Motor neuron (in vitro differentiated cells): ENCODE measurements at regions not wholly inside any gene's neighbourhood (a gene's known extent, or its start where the extent isn't known, plus 50 kb on each side); places are given as distances from the start of the nearest gene placed in this dataset.

Experiments used
- ATAC-seq, 8 experiments: fragments of 200-7000 bp; cut with Tn5 transposase; replicated peaks in 6 of 8; 2 replicates each; pipeline ENCODE4 v1.8.0; 2021; ENCODE audit warnings: mild to moderate bottlenecking in 8 of 8, moderate library complexity in 8 of 8
- H3K27ac ChIP-seq, 2 donors: fragments of 250-450 bp; sonication (Bioruptor Pico); 2 replicates each; pipeline ENCODE4 v1.9.0; 2021; ENCODE audit warnings: antibody characterized with exemption in 2 of 2, mild to moderate bottlenecking in 2 of 2, moderate library complexity in 1 of 2
- H3K4me1 ChIP-seq, 2 donors: fragments of 250-450 bp; sonication (Bioruptor Pico); replicated peaks in 1 of 2; 2 replicates each; pipeline ENCODE4 v1.6.1; 2021; ENCODE audit warnings: antibody characterized with exemption in 2 of 2, mild to moderate bottlenecking in 2 of 2, moderate library complexity in 1 of 2
- H3K4me3 ChIP-seq, 5 donors: fragments of 250-450 bp; sonication (Bioruptor Pico); 2 replicates each; pipeline ENCODE4 v1.9.0; 2021; ENCODE audit warnings: antibody characterized with exemption in 5 of 5, mild to moderate bottlenecking in 5 of 5, moderate library complexity in 4 of 5
- WGBS, 10 experiments: fragments of 450-650 bp; shearing (Covaris generic); methylation state at CpG; one replicate each; pipeline ENCODE4 v1.0.0; 2022; 5-methylcytosine and 5-hydroxymethylcytosine counted together
- in situ Hi-C, 9 experiments: fragments of 400-800 bp; cut with MboI; loops; one replicate each; pipeline ENCODE4 v1.15.0; 2021; ENCODE audit warnings: low sequenced_read_pairs in 9 of 9, low pct_unique_long_range_greater_than_20kb in 2 of 9; ENCODE audit not compliant: unreplicated experiment in 9 of 9

DNA sequence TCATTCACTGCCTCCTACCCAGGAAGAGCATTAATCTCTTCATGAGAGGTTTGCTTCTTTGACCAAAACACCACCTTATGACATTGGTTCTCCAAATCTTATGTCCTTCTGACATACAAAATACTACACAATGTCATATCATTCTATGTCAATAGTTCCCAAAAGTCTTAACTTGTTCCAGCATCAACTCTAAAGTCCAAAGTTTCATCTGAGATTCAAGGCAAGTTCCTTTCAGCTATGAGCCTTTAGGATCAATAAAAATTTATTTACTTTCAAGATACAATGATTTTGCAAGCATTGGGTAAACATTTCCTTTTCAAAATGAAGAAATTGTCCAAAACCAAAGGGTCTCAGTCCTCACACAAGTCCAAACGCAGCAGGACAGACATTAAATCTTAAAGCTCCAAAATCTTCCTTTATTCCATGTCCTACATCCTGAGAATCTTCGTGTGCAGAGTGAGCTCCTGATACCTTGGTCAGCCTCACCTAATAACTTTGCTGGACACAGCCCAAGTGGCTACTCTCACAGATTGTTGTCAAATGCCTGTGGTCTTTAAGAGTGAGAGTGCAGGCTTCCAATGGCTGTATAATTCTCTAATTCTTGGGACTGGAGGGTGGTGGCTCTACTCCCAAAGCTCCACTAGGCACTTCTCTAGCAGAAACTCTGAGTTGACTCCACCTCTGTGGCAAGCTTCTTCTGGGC is 1668.2 kb downstream of the HACE1 start:
- in situ Hi-C loops: no loop called here
- Histone ChIP-seq H3K4me1 (no peaks in the 10 kb centered on the region), H3K27ac (no peak overlapping the region), H3K4me3 (no peak overlapping the region)
- no peak for ATAC-seq
- WGBS, 10 experiments: 0 to 100% (median 46%) methylated on average over 1 to 2 of the region's 2 CpGs; no CpG with 5 or more reads in 2 of the 10 experiments

DNA sequence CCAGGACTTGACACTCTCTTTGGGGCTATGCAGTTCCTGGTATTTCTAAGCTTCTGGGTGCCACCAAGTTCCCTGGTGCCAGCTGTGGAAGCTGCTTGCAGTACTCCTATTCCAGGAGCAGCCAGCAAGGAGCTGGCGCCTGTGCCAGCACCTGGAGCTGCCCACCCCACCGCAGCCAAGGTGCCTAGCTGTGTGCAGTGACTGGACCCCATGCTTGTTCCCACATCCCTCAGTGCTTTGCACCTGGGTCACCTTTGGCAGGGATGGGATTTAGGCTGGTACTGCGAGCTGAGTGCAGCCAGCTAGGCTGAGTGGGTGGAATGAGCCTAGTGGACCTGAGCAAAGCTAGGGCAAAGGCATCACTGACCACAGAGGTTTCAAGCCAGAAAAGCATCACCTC is 1674.9 kb downstream of the HACE1 start:
- 14 to 100% (median 40%) methylated on average over 1 to 2 of the region's 3 CpGs; no CpG with 5 or more reads in 3 of the 10 experiments for WGBS, 10 experiments
- H3K4me3 ChIP-seq: no peak overlapping the region
- no peaks in the 10 kb centered on the region for H3K4me1 ChIP-seq
- ATAC-seq: no peak
- in situ Hi-C loops: no loop called here
- H3K27ac ChIP-seq: no peak overlapping the region

DNA sequence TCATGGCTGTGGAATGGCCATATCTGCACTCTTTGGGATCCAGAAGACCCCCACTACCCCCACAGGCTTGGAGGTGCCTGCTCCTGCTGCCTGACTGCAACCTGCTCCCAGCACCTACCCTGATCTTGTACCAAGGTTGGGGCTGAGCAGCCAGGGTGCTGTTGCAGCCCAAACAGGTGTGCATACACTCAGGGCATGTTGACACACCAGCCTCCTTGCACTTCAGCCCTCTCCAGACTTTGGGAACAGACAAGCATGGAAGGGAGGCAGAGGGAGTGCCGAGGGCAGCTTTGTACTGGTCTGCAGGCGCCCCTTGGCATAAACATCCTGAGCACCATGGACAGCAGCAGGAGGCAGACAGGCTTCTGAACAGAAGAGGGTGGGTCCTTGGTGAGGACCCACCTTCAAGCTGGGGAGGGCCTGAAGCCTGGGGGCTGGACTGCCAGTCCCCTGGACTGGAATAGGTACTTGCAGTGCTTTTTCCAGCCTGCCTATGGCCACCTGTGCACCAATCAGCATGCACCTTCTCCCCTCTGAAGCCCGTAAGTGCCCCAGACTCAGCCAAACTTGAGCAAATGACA is 1675.8 kb downstream of the HACE1 start:
- Histone ChIP-seq H3K4me3 (no peak overlapping the region), H3K27ac (no peak overlapping the region), H3K4me1 (no peaks in the 10 kb centered on the region)
- WGBS, 10 experiments: 0 to 100% (median 54%) methylated on average over 1 to 2 of the region's 3 CpGs; no CpG with 5 or more reads in 6 of the 10 experiments
- peak in 3 of 8 experiments; percentile 21 to 66 (median 24) for ATAC-seq
- in situ Hi-C loops: no loop called here

DNA sequence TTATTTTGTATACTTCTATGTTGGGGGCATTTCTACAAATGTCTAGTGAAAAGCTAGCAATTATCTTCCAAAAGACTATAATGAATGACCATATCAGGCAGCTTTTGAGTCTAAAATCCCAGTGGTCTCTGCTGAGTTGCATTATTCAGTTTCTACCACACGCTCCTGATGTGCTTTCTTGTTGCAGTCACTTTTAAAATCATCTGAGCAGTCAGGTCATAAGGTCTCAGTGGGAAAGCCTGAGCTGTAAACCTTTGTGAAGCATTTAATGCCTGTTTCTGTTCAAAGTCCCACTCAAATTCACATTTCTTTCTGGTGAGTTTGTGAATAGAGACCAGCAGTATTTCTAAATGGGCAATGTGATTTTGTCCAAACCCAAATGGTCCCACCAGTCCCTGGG is 1681.5 kb downstream of the HACE1 start:
- no peak overlapping the region for H3K4me3 ChIP-seq
- peak in 3 of 8 experiments; percentile 33 to 65 (median 60) for ATAC-seq
- H3K27ac ChIP-seq: peak overlapping the region in 1 of 2 donors; percentile 15
- in situ Hi-C loops: no loop called here
- WGBS, 10 experiments: 0 to 100% (median 22%) methylated on average over 1 of the region's 1 CpG; no CpG with 5 or more reads in 3 of the 10 experiments
- H3K4me1 ChIP-seq: peaks cover 0 to 12% of the 10 kb centered on the region in 2 donors

DNA sequence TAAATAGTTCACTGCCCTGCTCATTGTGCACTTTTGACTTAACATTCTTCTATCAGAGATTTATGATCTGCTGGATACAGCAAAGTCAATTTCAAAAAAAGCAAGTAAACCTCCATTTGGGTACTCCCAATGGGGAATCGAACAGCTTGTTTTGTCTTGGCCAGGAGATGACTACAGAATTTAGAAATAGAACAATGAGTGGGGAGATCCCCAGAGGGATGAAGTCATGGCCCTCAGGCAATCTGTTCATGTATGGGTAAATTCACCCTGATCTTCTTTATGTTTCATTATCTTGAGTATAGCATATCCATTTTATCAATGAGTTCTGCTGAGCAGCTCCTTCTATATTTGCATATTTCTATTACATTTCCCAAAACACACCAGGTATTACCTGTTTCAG is 1681.9 kb downstream of the HACE1 start:
- peaks cover 0 to 12% of the 10 kb centered on the region in 2 donors for H3K4me1 ChIP-seq
- in situ Hi-C loops: no loop called here
- H3K4me3 ChIP-seq: no peak overlapping the region
- 0 to 60% (median 0%) methylated on average over 1 of the region's 1 CpG; no CpG with 5 or more reads in 1 of the 10 experiments for WGBS, 10 experiments
- H3K27ac ChIP-seq: peak overlapping the region in 1 of 2 donors; percentile 15
- ATAC-seq: peak in 5 of 8 experiments; percentile 55 to 95 (median 85)

DNA sequence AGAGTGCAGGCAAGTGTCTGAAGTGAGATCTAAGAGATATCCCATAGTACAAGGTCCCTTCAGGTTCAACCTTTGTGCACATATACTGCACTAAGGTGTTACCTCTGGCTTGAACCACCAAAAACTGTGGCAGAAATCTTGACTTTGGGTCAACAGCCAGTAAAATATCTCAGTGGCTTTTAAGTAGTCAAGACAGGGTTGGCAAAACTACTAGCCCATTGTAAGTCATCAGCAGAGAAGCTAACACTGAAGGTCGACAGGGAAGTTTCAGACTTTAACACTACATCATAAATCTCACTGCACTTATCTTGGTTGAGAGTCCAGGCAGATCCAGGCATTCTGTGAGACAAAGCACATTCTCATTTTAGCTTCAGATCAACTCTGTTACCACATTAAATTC is 1684.7 kb downstream of the HACE1 start:
- no peak overlapping the region for H3K27ac ChIP-seq
- H3K4me3 ChIP-seq: no peak overlapping the region
- in situ Hi-C loops: no loop called here
- H3K4me1 ChIP-seq: peaks cover 0 to 12% of the 10 kb centered on the region in 2 donors
- WGBS, 10 experiments: 0 to 80% (median 55%) methylated on average over 1 of the region's 1 CpG; no CpG with 5 or more reads in 2 of the 10 experiments
- no peak for ATAC-seq

DNA sequence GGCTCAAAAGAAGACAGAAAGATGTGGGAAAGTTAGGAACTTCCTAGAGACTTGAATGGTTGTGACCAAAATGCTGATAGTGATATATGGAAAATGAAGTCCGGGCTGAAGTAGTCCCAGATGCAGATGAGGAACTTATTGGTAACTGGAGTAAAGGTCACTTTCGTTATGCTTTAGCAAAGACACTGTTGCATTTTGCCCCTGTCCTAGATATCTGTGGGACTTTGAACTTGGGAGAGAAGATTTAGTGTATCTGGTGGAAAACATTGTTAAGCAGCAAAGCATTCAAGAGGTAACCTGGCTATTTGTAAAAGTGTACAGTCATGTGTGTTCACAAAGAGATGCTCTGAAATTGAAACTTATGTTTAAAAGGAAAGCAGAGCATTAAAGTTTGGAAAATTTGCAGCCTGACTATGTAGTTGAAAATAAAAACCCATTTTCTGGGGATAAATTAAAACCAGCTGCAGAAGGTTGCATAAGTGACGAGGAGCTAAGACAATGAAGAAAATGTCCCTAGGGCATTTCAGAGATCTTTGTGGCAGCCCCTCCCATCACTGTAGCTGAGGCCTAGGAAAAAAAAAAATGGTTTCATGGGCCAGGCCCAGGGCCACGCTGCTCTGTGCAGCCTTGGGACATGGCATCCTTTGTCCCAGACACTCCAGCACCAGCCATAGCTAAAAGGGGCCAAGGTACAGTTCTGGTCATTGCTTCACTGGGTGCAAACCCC is 1692.2 kb downstream of the HACE1 start:
- in situ Hi-C loops: no loop called here
- ATAC-seq: peak in 3 of 8 experiments; percentile 58 to 72 (median 61)
- H3K4me3 ChIP-seq: no peak overlapping the region
- no peaks in the 10 kb centered on the region for H3K4me1 ChIP-seq
- WGBS, 10 experiments: 0 to 94% (median 58%) methylated on average over 2 to 4 of the region's 4 CpGs; no CpG with 5 or more reads in 2 of the 10 experiments
- H3K27ac ChIP-seq: no peak overlapping the region

DNA sequence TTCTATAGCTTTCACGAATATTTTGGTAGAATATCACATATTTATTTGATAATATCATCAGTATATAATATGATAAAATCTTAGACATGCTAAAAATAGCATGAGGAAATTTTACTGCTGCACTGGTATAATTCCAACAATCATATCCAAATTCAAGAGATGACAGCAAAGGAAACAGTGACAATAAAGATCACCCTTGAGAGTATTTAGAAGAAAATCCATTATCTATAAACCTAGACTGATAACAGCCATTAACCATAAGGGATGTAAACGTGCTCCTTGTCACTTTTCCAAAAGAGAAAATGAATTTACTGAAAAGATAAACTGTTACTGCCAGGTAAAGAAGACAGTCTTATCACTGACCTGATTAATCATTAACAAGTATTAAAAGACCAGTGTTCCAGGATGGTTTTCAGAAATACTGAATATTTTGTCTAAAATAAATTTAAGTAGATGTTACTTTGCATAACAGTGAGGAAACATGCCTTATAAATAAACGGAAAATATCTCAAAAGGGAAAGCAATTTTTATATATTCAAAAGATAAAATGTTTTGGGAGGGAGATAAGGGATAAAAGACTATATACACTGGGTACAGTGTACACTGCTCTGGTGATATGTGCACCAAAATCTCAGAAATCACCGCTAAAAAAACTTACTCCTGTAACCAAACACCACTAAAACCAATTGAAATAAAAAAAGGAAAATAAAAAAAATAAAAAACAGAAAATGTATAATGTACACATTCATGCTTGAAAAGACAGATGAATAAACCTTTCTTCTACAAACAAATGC is 1704.7 kb downstream of the HACE1 start:
- no peak overlapping the region for H3K27ac ChIP-seq
- in situ Hi-C loops: no loop called here
- 0 to 83% (median 43%) methylated on average over 3 to 4 of the region's 4 CpGs for WGBS, 10 experiments
- no peak overlapping the region for H3K4me3 ChIP-seq
- H3K4me1 ChIP-seq: no peaks in the 10 kb centered on the region
- ATAC-seq: no peak

DNA sequence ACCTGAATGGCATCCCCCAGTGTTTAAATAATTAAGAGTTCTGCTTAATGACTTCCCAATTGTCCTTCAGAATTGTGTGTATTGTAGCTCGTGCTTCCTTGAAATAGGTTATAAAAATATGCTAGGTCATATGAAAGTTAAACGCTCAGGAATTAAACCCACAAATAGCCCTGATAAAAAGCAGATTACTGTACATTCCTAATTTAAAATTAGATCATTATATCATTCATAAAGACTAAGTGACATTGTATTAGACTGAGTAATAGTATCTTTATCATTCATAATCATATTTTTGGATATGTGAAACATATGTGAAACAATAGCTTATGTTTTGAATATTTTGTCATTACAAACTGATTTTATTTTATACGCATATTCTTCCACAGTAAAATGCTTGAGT is 1706.7 kb downstream of the HACE1 start:
- no peak overlapping the region for H3K4me3 ChIP-seq
- WGBS, 10 experiments: 10 to 94% (median 72%) methylated on average over 1 to 3 of the region's 3 CpGs; no CpG with 5 or more reads in 1 of the 10 experiments
- in situ Hi-C loops: no loop called here
- H3K27ac ChIP-seq: no peak overlapping the region
- H3K4me1 ChIP-seq: no peaks in the 10 kb centered on the region
- ATAC-seq: no peak

DNA sequence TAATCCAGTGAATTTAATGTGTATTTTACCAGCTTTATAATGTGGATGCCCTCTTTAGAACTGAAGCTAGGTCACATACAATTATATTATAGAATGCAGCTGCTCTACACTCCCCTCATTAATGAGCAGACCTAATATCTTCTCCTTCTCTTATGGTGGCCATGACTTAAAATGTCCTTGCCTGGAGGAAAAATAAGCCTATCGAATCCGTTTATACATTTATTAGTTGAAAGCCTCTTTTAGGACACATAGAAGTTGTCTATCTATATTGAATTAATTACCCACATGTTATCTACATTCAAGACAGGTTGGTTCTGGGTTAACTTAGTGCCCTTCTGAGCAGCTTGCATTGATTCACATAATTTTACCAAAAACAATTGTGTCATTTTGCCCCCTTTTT is 1716.8 kb downstream of the HACE1 start:
- no peak for ATAC-seq
- Histone ChIP-seq H3K4me3 (no peak overlapping the region), H3K27ac (no peak overlapping the region), H3K4me1 (no peaks in the 10 kb centered on the region)
- in situ Hi-C loops: no loop called here
- WGBS, 10 experiments: 7 to 100% (median 68%) methylated on average over 2 of the region's 2 CpGs; no CpG with 5 or more reads in 2 of the 10 experiments

DNA sequence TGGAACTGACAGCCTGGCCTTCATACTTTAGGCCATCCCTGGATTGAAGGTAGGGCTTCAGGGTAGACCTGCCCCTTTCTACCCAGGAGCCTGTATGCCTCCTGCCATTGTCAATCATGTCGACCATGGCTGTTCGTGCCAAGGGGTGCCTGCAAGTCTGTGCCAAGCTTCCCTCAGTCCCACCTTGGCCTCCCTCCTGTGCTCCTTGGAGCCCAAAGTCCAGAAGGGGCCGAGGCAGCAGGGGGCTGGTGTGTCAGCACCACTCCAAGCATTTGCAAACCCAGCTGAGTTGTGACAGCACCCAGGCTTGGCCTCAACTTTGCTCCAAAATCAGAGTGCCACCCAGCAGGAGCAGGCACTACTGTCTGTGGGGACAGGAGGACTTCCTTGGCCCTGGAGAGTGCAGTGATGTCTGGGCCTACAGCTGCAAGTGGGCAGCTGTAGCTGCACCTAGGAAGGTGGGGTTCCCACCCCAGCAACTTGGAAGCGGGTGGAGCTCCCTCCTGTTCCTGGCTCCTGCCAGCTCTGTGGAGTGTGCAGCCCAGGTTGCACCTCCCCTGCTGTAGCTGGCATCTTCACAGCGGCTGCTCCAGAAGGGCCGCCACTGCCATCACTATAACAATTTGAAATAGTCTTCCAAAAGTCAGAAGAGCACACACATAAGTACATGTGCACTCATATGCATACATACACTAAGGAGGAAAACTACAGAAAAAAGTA is 1719.3 kb downstream of the HACE1 start:
- no peak overlapping the region for H3K4me3 ChIP-seq
- H3K4me1 ChIP-seq: no peaks in the 10 kb centered on the region
- 30 to 100% (median 83%) methylated on average over 1 to 4 of the region's 6 CpGs; no CpG with 5 or more reads in 4 of the 10 experiments for WGBS, 10 experiments
- ATAC-seq: no peak
- no peak overlapping the region for H3K27ac ChIP-seq
- in situ Hi-C loops: no loop called here

DNA sequence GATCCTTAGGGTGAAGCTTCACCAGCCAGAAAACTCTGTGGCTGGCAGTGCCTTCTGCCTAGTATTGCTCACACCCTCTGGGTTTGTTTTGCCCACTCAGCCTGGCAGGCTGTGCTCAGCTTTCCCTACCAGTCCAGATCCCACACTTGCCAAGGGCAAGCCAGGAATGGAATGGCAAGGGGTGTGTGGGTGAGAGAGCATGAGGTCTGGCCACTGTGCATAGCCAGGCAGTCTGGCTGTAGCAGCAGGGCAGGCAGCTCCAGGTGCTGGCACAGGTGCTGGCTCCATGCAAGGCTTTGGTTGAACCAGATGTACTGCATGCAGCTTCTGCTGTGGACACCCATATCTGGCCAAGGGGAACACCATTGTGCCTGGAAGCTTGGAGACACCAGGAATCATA is 1720.3 kb downstream of the HACE1 start:
- ATAC-seq: no peak
- H3K4me1 ChIP-seq: no peaks in the 10 kb centered on the region
- in situ Hi-C loops: no loop called here
- H3K27ac ChIP-seq: no peak overlapping the region
- no peak overlapping the region for H3K4me3 ChIP-seq
